Prostate gland (tissue), 2 donors: ENCODE measurements at regions not wholly inside any gene's neighbourhood (a gene's known extent, or its start where the extent isn't known, plus 50 kb on each side); places are given as distances from the start of the nearest gene placed in this dataset.

Experiments
- CTCF ChIP-seq, 4 experiments: fragments of 200-600 bp in 2 of 4; fragments of 450-650 bp in 2 of 4; sonication (generic) in 2 of 4; IDR thresholded peaks; 1 replicate in 3 of 4; 2 replicates in 1 of 4; pipeline ENCODE4 v1.5.1; 2016 to 2019; ENCODE audit warnings: antibody characterized with exemption in 4 of 4, mild to moderate bottlenecking in 2 of 4, moderate library complexity in 2 of 4
- POLR2A ChIP-seq: fragments of 450-650 bp; IDR thresholded peaks from one replicate; pipeline ENCODE4 v1.6.1; 2016; ENCODE audit warnings: antibody characterized with exemption, mild to moderate bottlenecking
- POLR2AphosphoS5 ChIP-seq: sonication (generic); formaldehyde crosslinking; IDR thresholded peaks from one replicate; pipeline ENCODE4 v1.6.1; 2017; ENCODE audit warnings: antibody characterized with exemption

- TF ChIP-seq CTCF (IDR thresholded peaks at IDR 0.05), result no peak
- no peak for TF ChIP-seq POLR2AphosphoS5
- no peak for TF ChIP-seq POLR2A
Observed at GRCh38 chr6:40718401-40718800, 131.2 kb upstream of the LRFN2 start.
